IPS DF 4.7 (cell line): ENCODE measurements at regions not wholly inside any gene's neighbourhood (a gene's known extent, or its start where the extent isn't known, plus 50 kb on each side); places are given as distances from the start of the nearest gene placed in this dataset.

Experiments
- DNase-seq: peaks from one replicate; pipeline ENCODE4 v3.0.0-alpha.2; 2013; ENCODE audit warnings: low spot score; ENCODE audit errors: extremely low read depth

GRCh38 chr13:105474983-105475610, 1060.4 kb downstream of the EFNB2 start:
- no peak for DNase-seq

GRCh38 chr13:105471673-105472072, 1063.8 kb downstream of the EFNB2 start:
- DNase-seq = no peak

- DNase-seq = no peak
Measured at GRCh38 chr13:105466376-105466775, 1069.1 kb downstream of the EFNB2 start.

- DNase-seq = no peak
Measured at GRCh38 chr13:105465745-105466144, 1069.7 kb downstream of the EFNB2 start, which contains the start of gene DAOA. Gene DAOA (plus strand): TSS chr13:105466045.

GRCh38 chr13:105465251-105465650, 1070.2 kb downstream of the EFNB2 start:
- no peak for DNase-seq

- no peak for DNase-seq
Measured at GRCh38 chr13:105464249-105464648, 1071.2 kb downstream of the EFNB2 start.

- DNase-seq = no peak
Measured at GRCh38 chr13:105463011-105463501, 1072.4 kb downstream of the EFNB2 start.

GRCh38 chr13:105462098-105462497, 1073.4 kb downstream of the EFNB2 start:
- no peak for DNase-seq

- no peak for DNase-seq
Measured at GRCh38 chr13:105452895-105453294, 1082.6 kb downstream of the EFNB2 start.

GRCh38 chr13:105450784-105451183, 1084.7 kb downstream of the EFNB2 start:
- no peak for DNase-seq

GRCh38 chr13:105448811-105449210, 1086.7 kb downstream of the EFNB2 start:
- no peak for DNase-seq

- DNase-seq = no peak
Measured at GRCh38 chr13:105446197-105446596, 1089.3 kb downstream of the EFNB2 start.

GRCh38 chr13:105445796-105446195, 1089.7 kb downstream of the EFNB2 start:
- DNase-seq = no peak

- DNase-seq = no peak
Measured at GRCh38 chr13:105442949-105443699, 1092.3 kb downstream of the EFNB2 start.

GRCh38 chr13:105442040-105442439, 1093.4 kb downstream of the EFNB2 start:
- DNase-seq = no peak

GRCh38 chr13:105441051-105441750, 1094.3 kb downstream of the EFNB2 start:
- DNase-seq = no peak

- DNase-seq = no peak
Measured at GRCh38 chr13:105436943-105437342, 1098.5 kb downstream of the EFNB2 start.

GRCh38 chr13:105432438-105432837, 1103.0 kb downstream of the EFNB2 start:
- no peak for DNase-seq

GRCh38 chr13:105428811-105429210, 1106.7 kb downstream of the EFNB2 start:
- DNase-seq = no peak

GRCh38 chr13:105426441-105426840, 1109.0 kb downstream of the EFNB2 start:
- no peak for DNase-seq

- DNase-seq = no peak
Measured at GRCh38 chr13:105414639-105415038, 1120.8 kb downstream of the EFNB2 start.

- DNase-seq = no peak
Measured at GRCh38 chr13:105412171-105412570, 1123.3 kb downstream of the EFNB2 start.
